Hepatocyte (in vitro differentiated cells): ENCODE measurements at regions not wholly inside any gene's neighbourhood (a gene's known extent, or its start where the extent isn't known, plus 50 kb on each side); places are given as distances from the start of the nearest gene placed in this dataset.

Experiments
- CTCF ChIP-seq: fragments of 200-600 bp; sonication (generic); IDR thresholded peaks from 2 replicates; pipeline ENCODE4 v1.5.1; 2016; ENCODE audit warnings: antibody characterized with exemption, mild to moderate bottlenecking; ENCODE audit not compliant: poor library complexity
- EZH2 ChIP-seq: fragments of 200-600 bp; sonication (generic); IDR thresholded peaks from 2 replicates; pipeline ENCODE4 v1.6.1; 2016; ENCODE audit warnings: antibody characterized with exemption, mild to moderate bottlenecking, borderline replicate concordance

DNA sequence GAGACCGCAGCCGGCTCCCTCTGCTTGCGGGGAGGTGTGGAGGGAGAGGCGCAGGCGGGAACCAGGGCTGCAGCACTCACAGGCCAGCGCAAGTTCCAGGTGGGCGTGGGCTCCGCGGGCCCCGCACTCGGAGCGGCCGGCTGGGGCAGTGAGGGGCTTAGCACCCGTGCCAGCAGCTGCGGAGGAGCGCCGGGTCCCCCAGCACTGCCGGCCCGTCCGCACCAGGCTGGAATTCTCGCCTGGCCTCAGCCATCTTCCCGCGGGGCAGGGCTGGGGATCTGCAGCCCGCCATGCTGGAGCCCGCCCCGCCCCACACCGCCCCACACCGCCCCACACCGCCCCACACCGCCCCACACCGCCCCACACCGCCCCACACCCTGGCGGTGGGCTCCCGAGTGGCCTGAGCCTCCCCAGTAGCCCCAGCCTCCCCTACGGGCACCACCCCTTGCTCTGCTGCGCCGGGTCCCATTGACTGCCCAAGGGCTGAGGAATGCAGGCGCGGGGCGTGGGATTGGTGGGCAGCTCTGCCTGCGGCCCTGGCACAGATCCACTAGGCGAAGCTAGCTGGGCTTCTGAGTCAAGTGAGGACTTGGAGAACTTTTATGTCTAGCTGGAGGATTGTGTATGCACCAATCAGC is 123.9 kb upstream of the MGAT5 start:
- no peak for TF ChIP-seq CTCF
- TF ChIP-seq EZH2, result no peak
